KMS-11 (cell line): ENCODE measurements at regions not wholly inside any gene's neighbourhood (a gene's known extent, or its start where the extent isn't known, plus 50 kb on each side); places are given as distances from the start of the nearest gene placed in this dataset.

ENCODE experiments used
- H2AFZ ChIP-seq: fragments of 200-600 bp; sonication (generic); 2 replicates; pipeline ENCODE4 v1.6.1; 2016; ENCODE audit warnings: antibody characterized with exemption, mixed run types, low read depth
- H3K27ac ChIP-seq: fragments of 200-600 bp; sonication (generic); 2 replicates; pipeline ENCODE4 v1.6.1; 2016; ENCODE audit warnings: mild to moderate bottlenecking, mixed run types
- H3K27me3 ChIP-seq: fragments of 200-600 bp; sonication (generic); 2 replicates; pipeline ENCODE4 v1.6.1; 2017; ENCODE audit warnings: mild to moderate bottlenecking, low read depth, mixed run types, moderate library complexity; ENCODE audit not compliant: insufficient read depth
- H3K36me3 ChIP-seq: fragments of 200-600 bp; sonication (generic); 2 replicates; pipeline ENCODE4 v1.6.1; 2017; ENCODE audit warnings: mild to moderate bottlenecking, mixed run types; ENCODE audit not compliant: insufficient read depth
- H3K4me1 ChIP-seq: fragments of 200-600 bp; sonication (generic); 2 replicates; pipeline ENCODE4 v1.6.1; 2016; ENCODE audit warnings: mild to moderate bottlenecking, low read depth, mixed run types; ENCODE audit not compliant: poor library complexity, severe bottlenecking
- H3K4me2 ChIP-seq: fragments of 200-600 bp; sonication (generic); 2 replicates; pipeline ENCODE4 v1.7.0; 2016; ENCODE audit warnings: mild to moderate bottlenecking, mixed run types
- H3K4me3 ChIP-seq: fragments of 200-600 bp; sonication (generic); IDR thresholded peaks from 2 replicates; pipeline ENCODE4 v1.6.1; 2017; ENCODE audit warnings: low read depth, low read length, mixed read lengths; ENCODE audit not compliant: insufficient read depth
- H3K79me2 ChIP-seq: fragments of 200-600 bp; sonication (generic); 2 replicates; pipeline ENCODE4 v1.6.1; 2016; ENCODE audit warnings: low read depth, mixed run types; ENCODE audit not compliant: insufficient read depth
- H3K9ac ChIP-seq: fragments of 200-600 bp; sonication (generic); 2 replicates; pipeline ENCODE4 v1.6.1; 2016; ENCODE audit warnings: mild to moderate bottlenecking, mixed run types
- H4K20me1 ChIP-seq: fragments of 200-600 bp; sonication (generic); 2 replicates; pipeline ENCODE4 v1.6.1; 2016; ENCODE audit warnings: mild to moderate bottlenecking, mixed run types; ENCODE audit not compliant: insufficient read depth
- TF ChIP-seq, protein P1 (sequence below): fragments of 200-600 bp; sonication (generic); conservative IDR thresholded peaks from 2 replicates; pipeline ENCODE4 v1.6.1; 2017; ENCODE audit warnings: low read depth, mild to moderate bottlenecking, antibody characterized with exemption, low read length, moderate library complexity, mixed read lengths

DNA sequence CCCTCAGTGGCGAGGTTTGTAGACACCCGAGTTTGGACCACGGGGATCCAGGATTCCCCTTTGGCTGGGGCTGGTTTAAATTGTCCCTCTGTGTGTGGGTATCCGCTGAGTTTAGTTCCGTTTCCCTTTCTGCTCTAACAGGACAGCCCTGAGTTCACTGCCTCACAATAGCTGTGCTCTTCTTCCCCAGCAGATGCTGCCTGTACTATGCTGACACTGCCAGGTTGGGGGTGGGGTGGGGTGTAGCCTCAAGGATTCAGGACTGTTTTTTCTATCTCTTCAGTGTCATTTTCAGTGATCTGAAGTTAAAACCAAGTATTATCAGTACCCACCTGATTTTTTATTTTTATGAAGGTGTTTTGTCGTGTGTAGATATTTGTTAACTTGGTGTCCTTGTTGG, 655.0 kb downstream of the COL12A1 start:
- no peak overlapping the region for H3K4me3 ChIP-seq
- no peak overlapping the region for H3K4me2 ChIP-seq
- no peak overlapping the region for H3K27ac ChIP-seq
- no peaks in the 10 kb centered on the region for H3K79me2 ChIP-seq
- H3K36me3 ChIP-seq, result no peaks in the 10 kb centered on the region
- TF ChIP-seq, protein P1, sequence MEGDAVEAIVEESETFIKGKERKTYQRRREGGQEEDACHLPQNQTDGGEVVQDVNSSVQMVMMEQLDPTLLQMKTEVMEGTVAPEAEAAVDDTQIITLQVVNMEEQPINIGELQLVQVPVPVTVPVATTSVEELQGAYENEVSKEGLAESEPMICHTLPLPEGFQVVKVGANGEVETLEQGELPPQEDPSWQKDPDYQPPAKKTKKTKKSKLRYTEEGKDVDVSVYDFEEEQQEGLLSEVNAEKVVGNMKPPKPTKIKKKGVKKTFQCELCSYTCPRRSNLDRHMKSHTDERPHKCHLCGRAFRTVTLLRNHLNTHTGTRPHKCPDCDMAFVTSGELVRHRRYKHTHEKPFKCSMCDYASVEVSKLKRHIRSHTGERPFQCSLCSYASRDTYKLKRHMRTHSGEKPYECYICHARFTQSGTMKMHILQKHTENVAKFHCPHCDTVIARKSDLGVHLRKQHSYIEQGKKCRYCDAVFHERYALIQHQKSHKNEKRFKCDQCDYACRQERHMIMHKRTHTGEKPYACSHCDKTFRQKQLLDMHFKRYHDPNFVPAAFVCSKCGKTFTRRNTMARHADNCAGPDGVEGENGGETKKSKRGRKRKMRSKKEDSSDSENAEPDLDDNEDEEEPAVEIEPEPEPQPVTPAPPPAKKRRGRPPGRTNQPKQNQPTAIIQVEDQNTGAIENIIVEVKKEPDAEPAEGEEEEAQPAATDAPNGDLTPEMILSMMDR, result no peak
- H3K9ac ChIP-seq, result no peak overlapping the region
- no peaks in the 10 kb centered on the region for H3K4me1 ChIP-seq
- H3K27me3 ChIP-seq, result no peaks in the 10 kb centered on the region
- no peak overlapping the region for H2AFZ ChIP-seq
- no peaks in the 10 kb centered on the region for H4K20me1 ChIP-seq

DNA sequence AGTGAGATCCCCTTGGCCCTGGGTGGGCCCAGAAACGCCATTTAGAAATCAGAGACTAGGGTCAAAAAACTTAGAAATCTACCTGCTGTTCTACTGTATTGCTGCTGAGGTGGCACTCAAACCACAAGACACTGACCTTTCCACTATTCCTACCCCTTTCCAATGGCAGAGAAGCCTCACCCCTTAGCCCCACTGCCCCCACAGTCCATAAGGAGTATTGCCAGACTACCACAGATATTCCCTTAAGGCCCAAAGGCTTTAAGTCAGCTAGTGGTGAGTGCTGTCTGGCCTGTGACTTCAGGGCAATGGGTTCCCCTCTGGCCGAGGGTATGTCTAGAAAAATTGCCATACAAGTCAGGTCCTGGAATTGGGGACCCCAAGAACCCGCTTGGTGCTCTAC, 656.1 kb downstream of the COL12A1 start:
- no peaks in the 10 kb centered on the region for H3K79me2 ChIP-seq
- H3K4me2 ChIP-seq, result no peak overlapping the region
- no peaks in the 10 kb centered on the region for H3K27me3 ChIP-seq
- H2AFZ ChIP-seq, result no peak overlapping the region
- no peak overlapping the region for H3K27ac ChIP-seq
- H3K9ac ChIP-seq, result no peak overlapping the region
- TF ChIP-seq, protein P1, result no peak
- H4K20me1 ChIP-seq, result no peaks in the 10 kb centered on the region
- H3K36me3 ChIP-seq, result no peaks in the 10 kb centered on the region
- no peak overlapping the region for H3K4me3 ChIP-seq
- H3K4me1 ChIP-seq, result no peaks in the 10 kb centered on the region

DNA sequence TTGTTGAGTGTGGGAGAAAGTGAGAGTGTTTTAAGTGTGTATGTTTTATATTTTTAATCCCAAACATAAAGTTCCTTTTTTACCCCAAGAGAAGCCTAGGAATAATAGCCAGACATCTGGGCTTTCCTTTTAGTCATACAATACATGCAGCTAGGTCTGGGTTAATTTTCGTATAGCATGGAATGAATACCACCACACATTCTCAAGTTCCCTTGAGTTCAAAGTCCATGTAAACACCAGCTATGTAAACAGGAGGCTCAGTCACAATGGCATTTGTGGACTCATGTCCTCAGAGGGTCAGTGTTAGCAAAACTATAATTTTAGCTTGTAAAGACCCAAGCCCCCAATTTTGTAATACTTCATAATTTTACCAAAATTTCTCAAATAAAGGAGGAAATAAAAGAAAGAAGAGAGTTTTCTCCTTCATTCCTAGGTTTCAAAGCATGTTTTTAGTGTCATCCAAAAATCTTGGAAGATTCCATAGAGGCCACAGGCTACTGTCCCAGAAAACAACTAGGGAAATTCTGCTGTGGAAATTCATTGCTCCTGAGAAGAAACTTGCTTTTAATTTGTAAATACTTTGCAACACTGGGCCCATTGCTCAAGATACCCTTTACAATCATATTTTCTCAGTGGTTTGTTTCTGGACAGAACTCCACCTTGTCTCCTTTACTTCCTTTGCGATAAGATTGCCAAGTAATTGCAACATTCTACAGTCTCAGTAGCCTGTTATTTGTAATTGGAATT, 671.2 kb downstream of the COL12A1 start:
- H3K4me1 ChIP-seq, result no peaks in the 10 kb centered on the region
- no peaks in the 10 kb centered on the region for H4K20me1 ChIP-seq
- no peak overlapping the region for H3K4me3 ChIP-seq
- TF ChIP-seq, protein P1, result no peak
- no peak overlapping the region for H3K9ac ChIP-seq
- H2AFZ ChIP-seq, result no peak overlapping the region
- no peaks in the 10 kb centered on the region for H3K27me3 ChIP-seq
- H3K79me2 ChIP-seq, result no peaks in the 10 kb centered on the region
- no peak overlapping the region for H3K27ac ChIP-seq
- no peaks in the 10 kb centered on the region for H3K36me3 ChIP-seq
- H3K4me2 ChIP-seq, result no peak overlapping the region

DNA sequence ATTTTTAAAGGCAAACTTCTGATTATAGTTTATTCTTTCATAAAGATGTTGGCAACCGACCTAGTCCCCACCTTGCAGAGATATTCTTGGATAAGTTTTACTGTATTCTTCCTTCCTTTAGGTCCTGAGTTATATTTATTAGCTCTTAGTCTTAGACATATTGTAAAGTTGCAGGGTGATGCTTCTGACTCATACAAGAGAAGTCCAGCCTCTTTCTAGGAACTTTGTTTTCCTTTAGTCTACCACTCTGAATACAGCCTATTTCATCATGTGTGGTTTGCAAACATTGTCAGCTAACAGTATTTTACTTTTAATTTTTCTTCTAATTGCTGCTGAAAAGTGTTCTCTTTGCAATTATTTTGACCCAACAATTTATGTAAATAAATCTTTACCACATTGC, 686.7 kb downstream of the COL12A1 start:
- H3K27ac ChIP-seq, result no peak overlapping the region
- no peaks in the 10 kb centered on the region for H3K4me1 ChIP-seq
- H2AFZ ChIP-seq, result no peak overlapping the region
- no peaks in the 10 kb centered on the region for H3K79me2 ChIP-seq
- H3K4me3 ChIP-seq, result no peak overlapping the region
- H3K4me2 ChIP-seq, result no peak overlapping the region
- H3K36me3 ChIP-seq, result no peaks in the 10 kb centered on the region
- H4K20me1 ChIP-seq, result no peaks in the 10 kb centered on the region
- TF ChIP-seq, protein P1, result no peak
- H3K9ac ChIP-seq, result no peak overlapping the region
- no peaks in the 10 kb centered on the region for H3K27me3 ChIP-seq
